ENCODE measurements at regions not wholly inside any gene's neighbourhood (a gene's known extent, or its start where the extent isn't known, plus 50 kb on each side); places are given as distances from the start of the nearest gene placed in this dataset.

DNA sequence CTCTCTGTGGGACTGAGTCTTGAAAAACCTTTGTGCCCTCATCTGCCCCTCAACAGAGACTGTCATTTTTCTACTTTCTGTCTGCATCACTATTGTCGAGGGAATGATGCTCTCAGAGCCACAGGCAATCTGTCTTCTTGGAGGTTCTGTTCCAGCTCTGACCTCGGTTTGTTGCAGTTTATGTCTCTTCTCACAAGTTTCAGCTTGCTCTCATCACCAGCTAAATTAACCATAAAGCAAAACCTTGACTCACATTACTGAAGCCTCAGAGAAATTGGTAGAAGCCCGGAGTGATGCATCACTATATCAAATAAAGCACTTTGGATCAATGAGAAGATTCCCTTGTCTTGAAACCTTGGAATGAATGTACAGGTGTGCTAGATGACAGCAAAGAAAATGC lies 60.6 kb upstream of the BLID start:
- no peak for TF ChIP-seq TCF12 (IDR thresholded peaks at IDR 0.05; ENCODE audit: low read depth, low read length)
- TF ChIP-seq CTCF (IDR thresholded peaks at IDR 0.05; ENCODE audit: control extremely low read depth in 1 of 3, insufficient read depth in 1 of 3, low read depth in 1 of 3, low read length in 3 of 3), result no peak
- TF ChIP-seq GTF2F1 (IDR thresholded peaks at IDR 0.05; ENCODE audit: borderline replicate concordance, low read depth, low read length), result no peak
- TF ChIP-seq USF2 (IDR thresholded peaks at IDR 0.05; ENCODE audit: low read length), result no peak

Measured in H1 (cell line).